Stimulated activated CD4-positive, alpha-beta T cell treated with anti-CD3 and anti-CD28 coated beads, Interleukin-12 subunit alpha, Interleukin-12 subunit beta, amount 100 ng/mL, for 24 hours (primary cell): ENCODE measurements at regions not wholly inside any gene's neighbourhood (a gene's known extent, or its start where the extent isn't known, plus 50 kb on each side); places are given as distances from the start of the nearest gene placed in this dataset.

ENCODE experiments used
- DNase-seq, 2 experiments: peaks; one replicate each; pipeline ENCODE4 v3.0.0-alpha.2; 2020; ENCODE audit warnings: low read depth in 2 of 2

DNA sequence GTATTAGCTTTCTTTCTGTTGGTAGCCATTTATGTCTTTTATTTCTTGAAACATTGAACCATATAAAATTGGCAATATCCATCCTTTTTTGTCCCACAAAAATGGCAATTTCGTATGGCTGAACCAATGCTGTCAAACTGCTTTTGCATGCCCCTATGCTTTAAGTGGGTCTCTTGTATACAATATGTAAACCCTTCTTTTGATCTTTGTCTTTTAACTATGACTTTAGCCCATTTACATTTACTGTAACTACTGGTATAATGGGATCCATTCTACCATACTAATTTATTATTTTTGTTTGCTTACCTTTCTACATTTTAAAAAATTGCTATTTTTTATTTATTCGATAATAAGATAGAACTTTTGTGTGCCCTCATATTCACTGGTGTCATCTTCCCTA lies 93.4 kb downstream of the TENT4A start:
- DNase-seq = no peak

- DNase-seq = no peak
These were observed 95.2 kb downstream of the TENT4A start for GRCh38 chr5:6808462-6808861.

GRCh38 chr5:6810641-6811405 lies 97.6 kb downstream of the TENT4A start:
- no peak for DNase-seq

DNA sequence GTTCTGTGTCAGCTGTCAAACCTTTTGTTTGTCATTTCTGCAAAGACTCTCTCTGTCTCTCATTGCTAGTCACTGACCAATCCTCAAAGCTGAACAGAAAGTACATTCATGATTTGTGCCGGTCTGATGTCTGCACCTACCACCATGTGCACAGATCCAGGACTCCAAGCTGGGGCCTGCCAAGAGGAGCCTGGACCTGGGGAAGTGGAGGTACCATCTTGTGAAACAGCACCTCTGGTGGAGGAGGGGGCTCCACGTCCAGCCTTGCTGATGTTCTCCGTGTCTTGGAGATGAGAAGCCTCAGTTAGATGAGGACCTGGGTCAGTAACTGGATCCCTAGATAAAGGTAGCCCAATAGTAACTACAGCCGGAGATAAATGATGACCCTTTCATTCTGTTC lies 98.9 kb downstream of the TENT4A start:
- no peak for DNase-seq

- no peak for DNase-seq
These were observed 99.8 kb downstream of the TENT4A start for GRCh38 chr5:6812800-6813731.

- no peak for DNase-seq
These were observed 101.6 kb downstream of the TENT4A start for GRCh38 chr5:6814816-6815215.

DNA sequence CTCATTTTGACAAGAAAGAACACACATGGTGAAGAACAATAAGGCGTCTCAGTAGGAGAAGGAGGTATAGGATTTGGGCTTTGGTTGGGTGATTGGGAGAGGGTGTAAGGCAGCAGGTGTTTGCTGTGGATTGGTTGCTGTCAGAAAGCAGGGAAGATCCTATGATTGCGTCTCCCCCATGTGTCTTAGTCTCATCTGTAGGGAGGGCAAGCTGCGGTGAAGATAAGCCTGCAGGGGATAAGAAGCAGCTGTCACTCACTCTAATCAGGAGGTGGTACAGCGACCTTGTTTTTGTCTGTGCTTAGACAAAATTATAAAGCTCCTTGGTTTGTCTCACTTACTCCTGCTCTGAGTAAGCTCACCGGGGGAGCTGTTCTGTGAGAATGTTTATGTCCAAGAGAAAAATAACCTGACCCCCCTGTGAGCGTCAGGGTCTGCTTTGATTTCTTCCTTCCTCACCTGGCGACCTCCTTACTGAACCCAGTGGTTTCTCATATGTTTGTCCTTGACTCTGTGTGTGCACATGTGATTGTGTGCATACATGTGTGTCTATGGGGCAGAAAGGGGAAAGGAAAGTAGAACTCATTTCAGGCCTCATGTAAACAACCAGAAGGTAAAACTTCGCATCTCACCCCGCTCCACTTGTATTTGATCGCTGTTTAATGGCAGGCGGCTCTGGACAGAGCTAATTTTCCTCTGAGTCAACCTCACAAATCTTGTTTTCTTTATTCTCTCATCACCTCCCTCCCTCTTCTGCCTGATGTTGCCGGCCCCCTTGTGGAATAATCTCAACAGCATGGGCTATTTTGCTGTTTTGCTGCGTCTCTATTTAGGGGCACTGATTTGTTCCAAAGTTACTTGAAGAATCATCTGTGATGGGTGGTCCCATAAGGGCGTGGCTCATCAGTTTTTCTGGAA lies 105.6 kb downstream of the TENT4A start:
- no peak for DNase-seq

- no peak for DNase-seq
These were observed 106.3 kb downstream of the TENT4A start for GRCh38 chr5:6819521-6819920.

- DNase-seq = peak in 1 of 2 experiments; percentile 47
These were observed 107.7 kb downstream of the TENT4A start for GRCh38 chr5:6820851-6821479.

GRCh38 chr5:6822068-6822467 lies 108.8 kb downstream of the TENT4A start:
- DNase-seq = no peak

DNA sequence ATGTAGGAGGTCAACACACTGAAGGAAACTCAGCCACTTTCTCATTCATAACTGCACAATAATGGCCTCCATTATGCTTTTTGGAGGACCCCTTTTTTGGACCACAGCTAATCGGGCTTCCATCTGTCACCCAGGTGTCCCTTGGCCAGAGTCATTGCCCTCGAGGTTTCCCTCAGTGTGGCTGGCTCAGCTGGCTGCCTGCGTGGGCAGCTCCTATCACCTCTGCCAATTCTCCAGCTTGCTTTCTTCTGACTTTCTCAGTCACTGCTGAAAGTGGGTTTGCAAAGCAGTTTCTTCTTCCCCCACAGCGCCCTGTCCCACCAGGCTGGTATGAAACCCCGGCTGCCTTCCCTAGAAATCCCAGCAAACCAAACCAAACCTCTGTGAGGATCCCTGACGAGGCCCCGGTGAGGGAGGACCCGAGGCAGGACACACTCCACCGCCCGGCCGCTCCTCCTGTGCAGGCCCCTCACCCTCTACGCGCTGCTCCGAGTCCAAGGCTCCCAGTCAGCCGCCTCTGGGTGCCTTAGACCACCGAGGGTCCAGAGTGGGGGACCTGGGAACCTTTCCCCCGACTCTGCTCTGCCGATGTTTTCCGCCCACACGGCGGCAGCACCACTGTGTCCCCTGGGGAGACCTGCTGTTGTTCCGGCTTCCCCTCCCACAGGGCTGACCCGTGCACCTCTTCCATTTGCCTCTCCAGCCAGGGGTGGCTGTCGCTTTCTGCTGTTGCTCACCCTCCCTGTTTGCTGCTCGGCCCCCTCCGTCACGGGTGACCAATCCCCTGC lies 109.5 kb downstream of the TENT4A start:
- DNase-seq = no peak

DNA sequence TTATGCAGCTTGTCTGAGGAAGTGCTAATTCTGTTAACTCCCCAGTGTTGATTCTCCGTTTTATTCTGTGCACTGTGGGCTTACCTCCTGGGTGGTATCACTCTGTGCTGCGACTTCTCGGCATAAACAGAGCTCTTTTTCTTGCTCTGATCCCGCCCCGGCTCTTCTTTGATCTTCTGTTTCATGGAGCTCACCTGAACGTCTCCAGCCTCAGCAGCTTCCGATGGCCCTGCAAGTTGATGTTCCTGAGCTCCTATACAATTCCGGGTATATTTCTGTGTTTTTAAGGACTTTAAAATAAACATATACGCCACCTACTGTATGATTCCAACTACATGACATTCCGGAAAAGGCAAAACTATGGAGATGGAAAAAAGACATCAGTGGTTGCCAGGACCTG lies 110.8 kb downstream of the TENT4A start:
- no peak for DNase-seq

GRCh38 chr5:6825678-6826244 lies 112.5 kb downstream of the TENT4A start:
- no peak for DNase-seq

- DNase-seq = no peak
These were observed 113.5 kb downstream of the TENT4A start for GRCh38 chr5:6826756-6827155.

DNA sequence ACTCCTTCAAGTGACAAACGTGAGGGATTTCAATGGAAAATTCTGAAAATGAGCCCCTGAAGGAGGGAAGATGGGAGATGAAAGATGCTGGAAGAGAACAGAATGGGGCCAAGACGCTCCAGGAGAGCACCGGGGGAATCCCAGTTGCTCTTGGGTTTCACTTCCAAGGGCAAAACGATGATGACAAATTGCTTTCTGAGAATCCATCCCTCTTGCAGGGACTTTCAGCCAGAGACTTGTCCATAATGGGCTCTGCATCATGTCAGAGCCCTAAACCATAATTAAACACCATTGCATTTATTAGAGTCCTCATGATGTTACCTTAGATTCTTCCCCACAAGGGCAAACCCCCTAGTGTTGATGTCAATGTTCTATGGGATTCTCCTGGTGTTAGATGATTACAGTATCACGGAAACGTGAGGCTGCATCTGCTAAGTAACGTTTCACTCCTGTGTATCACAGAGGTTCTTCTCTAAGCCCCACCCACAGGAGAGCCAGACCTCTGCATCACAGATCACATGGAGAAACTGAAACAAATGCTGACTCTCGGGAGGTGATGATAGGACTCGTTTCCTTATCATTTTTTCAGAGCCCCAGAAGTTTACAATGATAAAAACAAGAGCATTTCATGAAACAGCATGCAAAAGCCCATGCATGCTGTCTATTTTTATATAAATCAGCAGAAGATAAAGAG lies 114.4 kb downstream of the TENT4A start:
- DNase-seq = no peak

DNA sequence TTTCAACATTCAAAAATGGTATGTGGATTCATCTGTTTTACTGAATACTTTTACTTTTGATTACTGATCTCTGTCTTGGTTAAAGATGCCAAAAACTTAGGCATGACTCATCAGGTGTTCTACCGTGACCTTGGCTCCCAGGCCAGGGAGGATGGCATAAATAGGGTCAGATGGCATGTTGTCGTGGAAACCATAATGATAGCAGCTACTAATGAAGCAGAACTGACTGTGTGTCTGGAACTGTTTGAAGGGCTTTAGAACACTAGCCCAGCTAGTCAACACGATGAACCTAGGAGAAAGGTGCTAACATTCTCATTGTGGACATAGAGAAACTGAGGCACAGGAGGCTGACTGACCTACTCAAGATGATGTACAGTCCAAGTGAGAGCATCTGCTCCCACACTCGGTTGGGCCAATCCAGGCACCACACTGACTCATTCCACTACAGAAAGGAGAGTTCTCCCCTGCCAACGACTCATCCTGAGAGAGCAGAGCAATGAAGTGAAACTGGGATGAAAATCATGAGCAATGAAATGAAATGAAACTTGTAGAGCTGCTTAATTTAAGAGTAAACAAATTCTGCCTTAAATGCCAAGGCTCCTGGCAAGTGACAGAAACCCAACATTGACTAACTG lies 116.0 kb downstream of the TENT4A start:
- DNase-seq = peak in 1 of 2 experiments; percentile 36

- no peak for DNase-seq
These were observed 117.5 kb downstream of the TENT4A start for GRCh38 chr5:6830643-6831239.
